ENCODE measurements at regions not wholly inside any gene's neighbourhood (a gene's known extent, or its start where the extent isn't known, plus 50 kb on each side); places are given as distances from the start of the nearest gene placed in this dataset.

- TF ChIP-seq, protein P1, sequence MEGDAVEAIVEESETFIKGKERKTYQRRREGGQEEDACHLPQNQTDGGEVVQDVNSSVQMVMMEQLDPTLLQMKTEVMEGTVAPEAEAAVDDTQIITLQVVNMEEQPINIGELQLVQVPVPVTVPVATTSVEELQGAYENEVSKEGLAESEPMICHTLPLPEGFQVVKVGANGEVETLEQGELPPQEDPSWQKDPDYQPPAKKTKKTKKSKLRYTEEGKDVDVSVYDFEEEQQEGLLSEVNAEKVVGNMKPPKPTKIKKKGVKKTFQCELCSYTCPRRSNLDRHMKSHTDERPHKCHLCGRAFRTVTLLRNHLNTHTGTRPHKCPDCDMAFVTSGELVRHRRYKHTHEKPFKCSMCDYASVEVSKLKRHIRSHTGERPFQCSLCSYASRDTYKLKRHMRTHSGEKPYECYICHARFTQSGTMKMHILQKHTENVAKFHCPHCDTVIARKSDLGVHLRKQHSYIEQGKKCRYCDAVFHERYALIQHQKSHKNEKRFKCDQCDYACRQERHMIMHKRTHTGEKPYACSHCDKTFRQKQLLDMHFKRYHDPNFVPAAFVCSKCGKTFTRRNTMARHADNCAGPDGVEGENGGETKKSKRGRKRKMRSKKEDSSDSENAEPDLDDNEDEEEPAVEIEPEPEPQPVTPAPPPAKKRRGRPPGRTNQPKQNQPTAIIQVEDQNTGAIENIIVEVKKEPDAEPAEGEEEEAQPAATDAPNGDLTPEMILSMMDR (IDR thresholded peaks at IDR 0.05; ENCODE audit: poor library complexity) = no peak
- no peak for TF ChIP-seq EZH2 (IDR thresholded peaks at IDR 0.05; ENCODE audit: borderline replicate concordance)
These were observed 506.8 kb downstream of the TMEM114 start for GRCh38 chr16:8083560-8083959.
